ENCODE measurements at regions not wholly inside any gene's neighbourhood (a gene's known extent, or its start where the extent isn't known, plus 50 kb on each side); places are given as distances from the start of the nearest gene placed in this dataset.

DNA sequence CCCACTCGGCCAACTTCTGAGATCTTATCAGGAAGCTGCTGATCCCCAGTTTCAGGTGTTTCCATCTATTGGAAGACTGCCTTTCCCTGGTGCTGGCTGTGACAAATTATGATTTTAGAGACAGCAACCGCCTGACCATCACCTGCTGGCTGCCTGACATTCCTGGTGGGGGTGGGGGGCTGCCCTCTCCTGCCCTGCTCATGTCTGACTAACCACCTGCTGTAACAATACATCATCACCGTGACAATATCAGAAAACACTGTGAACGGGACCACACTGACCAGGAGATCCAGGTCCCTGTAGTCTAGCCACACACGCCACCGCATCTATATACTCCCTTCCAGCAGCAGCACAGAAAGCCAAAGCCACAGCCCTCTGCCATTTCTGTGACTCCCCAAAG lies 537.5 kb downstream of the QKI start:
- no peaks in the 10 kb centered on the region for H3K27me3 Mint-ChIP-seq (ENCODE audit: unreplicated experiment)
- H3K27ac Mint-ChIP-seq (ENCODE audit: unreplicated experiment) = no peak overlapping the region
- H3K9me3 Mint-ChIP-seq (ENCODE audit: low read depth, unreplicated experiment) = no peaks in the 10 kb centered on the region
- H3K36me3 Mint-ChIP-seq (ENCODE audit: insufficient read depth, unreplicated experiment) = no peaks in the 10 kb centered on the region
- intact Hi-C loops (cut with micrococcal nuclease; ENCODE audit: unreplicated experiment) = no loop called here
- BruUV-seq (replicated peaks) = no TSS peak
- H3K4me1 Mint-ChIP-seq (ENCODE audit: low read depth, unreplicated experiment) = no peaks in the 10 kb centered on the region
- TF ChIP-seq, protein P1, sequence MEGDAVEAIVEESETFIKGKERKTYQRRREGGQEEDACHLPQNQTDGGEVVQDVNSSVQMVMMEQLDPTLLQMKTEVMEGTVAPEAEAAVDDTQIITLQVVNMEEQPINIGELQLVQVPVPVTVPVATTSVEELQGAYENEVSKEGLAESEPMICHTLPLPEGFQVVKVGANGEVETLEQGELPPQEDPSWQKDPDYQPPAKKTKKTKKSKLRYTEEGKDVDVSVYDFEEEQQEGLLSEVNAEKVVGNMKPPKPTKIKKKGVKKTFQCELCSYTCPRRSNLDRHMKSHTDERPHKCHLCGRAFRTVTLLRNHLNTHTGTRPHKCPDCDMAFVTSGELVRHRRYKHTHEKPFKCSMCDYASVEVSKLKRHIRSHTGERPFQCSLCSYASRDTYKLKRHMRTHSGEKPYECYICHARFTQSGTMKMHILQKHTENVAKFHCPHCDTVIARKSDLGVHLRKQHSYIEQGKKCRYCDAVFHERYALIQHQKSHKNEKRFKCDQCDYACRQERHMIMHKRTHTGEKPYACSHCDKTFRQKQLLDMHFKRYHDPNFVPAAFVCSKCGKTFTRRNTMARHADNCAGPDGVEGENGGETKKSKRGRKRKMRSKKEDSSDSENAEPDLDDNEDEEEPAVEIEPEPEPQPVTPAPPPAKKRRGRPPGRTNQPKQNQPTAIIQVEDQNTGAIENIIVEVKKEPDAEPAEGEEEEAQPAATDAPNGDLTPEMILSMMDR (IDR thresholded peaks at IDR 0.05; ENCODE audit: unreplicated experiment) = no peak
- no peak for DNase-seq
- no peak overlapping the region for H3K4me3 Mint-ChIP-seq (ENCODE audit: low read depth, unreplicated experiment)
- CTCF ChIA-PET = no interaction called here

DNA sequence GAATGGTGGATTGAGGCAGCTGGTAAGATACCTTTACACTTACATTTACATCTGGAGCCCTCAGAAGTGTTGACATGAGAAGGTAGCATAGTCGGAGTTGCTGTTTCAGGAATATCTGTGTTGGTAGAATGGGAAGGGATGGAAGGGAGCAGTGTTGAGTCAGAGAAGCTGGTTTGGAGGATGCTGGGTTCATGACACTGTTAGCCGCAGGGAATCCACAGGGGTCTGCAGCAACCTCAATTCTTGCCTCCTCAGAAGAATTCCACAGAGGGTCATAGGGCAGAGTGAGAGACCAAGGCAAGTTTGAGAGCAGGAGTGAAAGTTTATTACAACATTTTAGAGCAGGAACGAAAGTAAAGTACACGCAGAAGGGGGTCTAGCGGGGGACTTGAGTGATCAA lies 536.8 kb downstream of the QKI start:
- TF ChIP-seq, protein P1 (IDR thresholded peaks at IDR 0.05; ENCODE audit: unreplicated experiment) = no peak
- intact Hi-C loops (cut with micrococcal nuclease; ENCODE audit: unreplicated experiment) = no loop called here
- H3K4me1 Mint-ChIP-seq (ENCODE audit: low read depth, unreplicated experiment) = peaks cover 3% of the 10 kb centered on the region
- no peak overlapping the region for H3K27ac Mint-ChIP-seq (ENCODE audit: unreplicated experiment)
- no peaks in the 10 kb centered on the region for H3K9me3 Mint-ChIP-seq (ENCODE audit: low read depth, unreplicated experiment)
- no peak overlapping the region for H3K4me3 Mint-ChIP-seq (ENCODE audit: low read depth, unreplicated experiment)
- BruUV-seq (replicated peaks) = no TSS peak
- no peak for DNase-seq
- CTCF ChIA-PET = no interaction called here
- no peaks in the 10 kb centered on the region for H3K27me3 Mint-ChIP-seq (ENCODE audit: unreplicated experiment)
- no peaks in the 10 kb centered on the region for H3K36me3 Mint-ChIP-seq (ENCODE audit: insufficient read depth, unreplicated experiment)

DNA sequence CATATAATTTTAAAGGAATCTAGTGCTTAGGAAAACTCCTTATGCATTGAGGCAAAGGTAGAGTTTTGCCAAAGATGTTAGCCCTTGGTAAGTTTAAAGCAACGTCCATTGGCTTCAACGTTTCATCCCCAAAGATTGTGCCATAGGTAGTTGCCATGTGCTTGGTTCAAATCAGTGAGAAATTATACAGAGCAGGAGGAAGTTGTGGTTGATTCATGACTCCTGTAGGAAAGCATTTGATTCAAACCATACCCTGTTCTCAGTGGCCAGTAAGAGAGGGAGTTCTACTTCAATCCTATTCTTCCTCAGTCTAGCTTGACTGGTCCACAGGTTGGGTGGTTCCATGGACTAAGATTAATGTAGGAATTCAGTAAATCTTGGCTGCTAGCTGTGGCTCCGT lies 535.6 kb downstream of the QKI start:
- H3K4me1 Mint-ChIP-seq (ENCODE audit: low read depth, unreplicated experiment) = peaks cover 14% of the 10 kb centered on the region
- BruUV-seq (replicated peaks) = no TSS peak
- TF ChIP-seq, protein P1 (IDR thresholded peaks at IDR 0.05; ENCODE audit: unreplicated experiment) = no peak
- intact Hi-C loops (cut with micrococcal nuclease; ENCODE audit: unreplicated experiment) = no loop called here
- no peaks in the 10 kb centered on the region for H3K27me3 Mint-ChIP-seq (ENCODE audit: unreplicated experiment)
- CTCF ChIA-PET = no interaction called here
- DNase-seq = no peak
- no peak overlapping the region for H3K27ac Mint-ChIP-seq (ENCODE audit: unreplicated experiment)
- H3K4me3 Mint-ChIP-seq (ENCODE audit: low read depth, unreplicated experiment) = no peak overlapping the region
- no peaks in the 10 kb centered on the region for H3K36me3 Mint-ChIP-seq (ENCODE audit: insufficient read depth, unreplicated experiment)
- H3K9me3 Mint-ChIP-seq (ENCODE audit: low read depth, unreplicated experiment) = no peaks in the 10 kb centered on the region

DNA sequence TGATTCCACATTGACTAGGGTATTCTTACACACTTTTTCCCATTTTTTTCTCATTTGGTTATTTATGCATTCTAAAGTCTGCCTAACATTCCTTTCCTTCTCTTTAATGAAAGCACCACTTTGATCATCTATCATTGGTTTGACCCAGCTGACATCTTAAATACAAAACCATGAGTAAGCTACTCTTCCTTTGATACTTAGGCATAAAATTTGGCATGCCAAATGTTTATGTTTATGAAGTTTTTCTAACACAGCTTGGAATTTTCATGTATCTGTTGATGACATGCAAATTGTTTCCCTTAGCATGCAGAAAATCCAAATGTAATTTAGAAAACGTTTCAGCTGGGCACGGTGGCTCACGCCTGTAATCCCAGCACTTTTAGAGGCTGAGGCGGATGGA lies 534.9 kb downstream of the QKI start:
- CTCF ChIA-PET = no interaction called here
- Mint-ChIP-seq H3K4me1 (ENCODE audit: low read depth, unreplicated experiment) (peaks cover 14% of the 10 kb centered on the region), H3K27ac (ENCODE audit: unreplicated experiment) (no peak overlapping the region), H3K4me3 (ENCODE audit: low read depth, unreplicated experiment) (no peak overlapping the region), H3K36me3 (ENCODE audit: insufficient read depth, unreplicated experiment) (no peaks in the 10 kb centered on the region), H3K9me3 (ENCODE audit: low read depth, unreplicated experiment) (no peaks in the 10 kb centered on the region), H3K27me3 (ENCODE audit: unreplicated experiment) (no peaks in the 10 kb centered on the region)
- intact Hi-C loops (cut with micrococcal nuclease; ENCODE audit: unreplicated experiment) = no loop called here
- TF ChIP-seq, protein P1 (IDR thresholded peaks at IDR 0.05; ENCODE audit: unreplicated experiment) = no peak
- no TSS peak for BruUV-seq (replicated peaks)
- no peak for DNase-seq

DNA sequence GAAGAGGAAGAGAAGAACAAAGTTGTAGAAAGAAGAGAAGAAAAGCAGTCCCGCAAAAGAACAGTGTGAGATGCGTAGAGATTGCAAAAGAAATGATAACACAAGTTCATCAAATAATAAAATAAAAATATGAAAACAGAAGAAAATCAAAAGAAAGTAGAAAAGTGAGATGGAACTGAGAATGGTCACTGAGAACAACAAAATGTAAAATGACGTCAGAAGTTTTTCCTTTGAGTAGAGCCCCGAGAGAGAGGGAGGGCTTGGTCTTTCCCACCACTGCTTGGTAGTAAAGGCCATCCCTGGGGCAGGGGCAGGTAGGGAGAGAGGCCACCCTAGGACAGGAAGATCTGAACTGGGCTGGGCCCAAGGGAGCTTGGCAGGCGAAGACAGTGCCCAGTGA lies 533.7 kb downstream of the QKI start:
- Mint-ChIP-seq H3K27ac (ENCODE audit: unreplicated experiment) (no peak overlapping the region), H3K36me3 (ENCODE audit: insufficient read depth, unreplicated experiment) (no peaks in the 10 kb centered on the region), H3K4me1 (ENCODE audit: low read depth, unreplicated experiment) (peaks cover 14% of the 10 kb centered on the region), H3K4me3 (ENCODE audit: low read depth, unreplicated experiment) (no peak overlapping the region), H3K27me3 (ENCODE audit: unreplicated experiment) (no peaks in the 10 kb centered on the region), H3K9me3 (ENCODE audit: low read depth, unreplicated experiment) (no peaks in the 10 kb centered on the region)
- TF ChIP-seq, protein P1 (IDR thresholded peaks at IDR 0.05; ENCODE audit: unreplicated experiment) = no peak
- CTCF ChIA-PET = no interaction called here
- DNase-seq = no peak
- BruUV-seq (replicated peaks) = no TSS peak
- intact Hi-C loops (cut with micrococcal nuclease; ENCODE audit: unreplicated experiment) = no loop called here
